Bronchial epithelial cell (primary cell): ENCODE measurements at regions not wholly inside any gene's neighbourhood (a gene's known extent, or its start where the extent isn't known, plus 50 kb on each side); places are given as distances from the start of the nearest gene placed in this dataset.

Experiments used
- DNase-seq: peaks from one replicate; pipeline ENCODE4 v3.0.0-alpha.2; 2010; ENCODE audit warnings: low read depth
- FAIRE-seq: peaks from 2 replicates; lab custom pipeline; 2011; peaks lifted over from hg19 to GRCh38; lab: Jason Lieb, UNC
- H3K27me3 ChIP-seq: 2 replicates; pipeline ENCODE4 v1.5.1; 2011; ENCODE audit warnings: low read length; ENCODE audit not compliant: control insufficient read depth, insufficient read depth
- H3K36me3 ChIP-seq: 2 replicates; pipeline ENCODE4 v1.5.1; 2011; ENCODE audit warnings: low read length; ENCODE audit not compliant: control insufficient read depth, insufficient read depth
- H3K4me3 ChIP-seq: 2 replicates; pipeline ENCODE4 v1.5.1; 2011; ENCODE audit warnings: mild to moderate bottlenecking, low read depth, low read length, control low read depth
- TF ChIP-seq, protein P1 (sequence below): IDR thresholded peaks from 2 replicates; pipeline ENCODE4 v1.5.1; 2011; ENCODE audit warnings: mild to moderate bottlenecking, moderate library complexity, low read length, control low read depth, inconsistent platforms; ENCODE audit not compliant: insufficient read depth, severe bottlenecking

DNA sequence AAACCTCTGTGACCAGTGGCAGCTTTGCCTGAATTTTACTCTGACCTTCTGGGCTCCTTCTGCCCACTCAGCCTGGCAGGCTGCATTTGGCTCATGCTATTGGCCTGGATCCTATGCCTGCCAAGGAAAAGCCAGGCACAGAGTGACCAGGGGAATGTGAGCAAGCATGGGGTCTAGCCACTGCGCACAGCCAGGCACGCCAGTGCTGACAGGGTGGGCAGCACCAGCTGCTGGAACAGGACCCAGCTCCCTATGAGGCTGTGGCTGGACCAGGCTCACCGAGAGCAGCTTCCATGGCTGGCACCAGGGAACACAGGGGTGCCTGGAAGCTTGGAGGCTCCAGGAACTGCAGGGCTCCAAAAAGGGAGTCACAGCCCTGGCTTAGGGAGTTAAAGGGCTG is 311.5 kb upstream of the SYT4 start:
- TF ChIP-seq, protein P1, sequence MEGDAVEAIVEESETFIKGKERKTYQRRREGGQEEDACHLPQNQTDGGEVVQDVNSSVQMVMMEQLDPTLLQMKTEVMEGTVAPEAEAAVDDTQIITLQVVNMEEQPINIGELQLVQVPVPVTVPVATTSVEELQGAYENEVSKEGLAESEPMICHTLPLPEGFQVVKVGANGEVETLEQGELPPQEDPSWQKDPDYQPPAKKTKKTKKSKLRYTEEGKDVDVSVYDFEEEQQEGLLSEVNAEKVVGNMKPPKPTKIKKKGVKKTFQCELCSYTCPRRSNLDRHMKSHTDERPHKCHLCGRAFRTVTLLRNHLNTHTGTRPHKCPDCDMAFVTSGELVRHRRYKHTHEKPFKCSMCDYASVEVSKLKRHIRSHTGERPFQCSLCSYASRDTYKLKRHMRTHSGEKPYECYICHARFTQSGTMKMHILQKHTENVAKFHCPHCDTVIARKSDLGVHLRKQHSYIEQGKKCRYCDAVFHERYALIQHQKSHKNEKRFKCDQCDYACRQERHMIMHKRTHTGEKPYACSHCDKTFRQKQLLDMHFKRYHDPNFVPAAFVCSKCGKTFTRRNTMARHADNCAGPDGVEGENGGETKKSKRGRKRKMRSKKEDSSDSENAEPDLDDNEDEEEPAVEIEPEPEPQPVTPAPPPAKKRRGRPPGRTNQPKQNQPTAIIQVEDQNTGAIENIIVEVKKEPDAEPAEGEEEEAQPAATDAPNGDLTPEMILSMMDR: no peak
- FAIRE-seq (no peak), DNase-seq (no peak)
- H3K36me3 ChIP-seq: no peaks in the 10 kb centered on the region
- no peak overlapping the region for H3K4me3 ChIP-seq
- H3K27me3 ChIP-seq: no peaks in the 10 kb centered on the region

DNA sequence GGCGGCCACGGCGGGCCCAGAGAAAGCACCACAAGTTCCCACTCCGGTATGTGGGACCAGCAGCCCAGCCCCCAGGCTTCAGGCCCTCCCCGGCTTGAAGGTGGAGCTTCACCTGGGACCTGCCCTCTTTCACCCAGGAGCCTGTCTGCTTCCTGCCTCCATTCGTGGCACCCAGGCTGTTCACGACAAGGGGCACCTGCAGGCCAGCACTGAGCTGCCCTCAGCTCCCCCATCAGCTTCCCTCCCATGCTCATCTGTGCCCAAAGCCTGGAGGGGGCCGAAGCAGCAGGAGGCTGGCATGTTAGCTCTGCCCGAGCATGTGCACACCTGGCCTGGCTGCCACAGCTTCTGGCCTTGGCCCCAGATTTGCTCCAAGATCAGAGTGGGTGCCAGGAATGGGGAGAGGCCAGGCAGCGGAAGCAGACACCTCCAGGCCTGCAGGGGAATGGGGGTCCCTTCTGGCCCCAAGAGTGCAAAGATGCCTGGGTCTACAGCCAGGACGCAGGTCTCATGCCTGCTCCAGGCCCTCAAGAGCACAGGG is 312.4 kb upstream of the SYT4 start:
- DNase-seq: no peak
- TF ChIP-seq, protein P1: no peak
- Histone ChIP-seq H3K27me3 (no peaks in the 10 kb centered on the region), H3K4me3 (no peak overlapping the region), H3K36me3 (no peaks in the 10 kb centered on the region)
- FAIRE-seq: no peak

DNA sequence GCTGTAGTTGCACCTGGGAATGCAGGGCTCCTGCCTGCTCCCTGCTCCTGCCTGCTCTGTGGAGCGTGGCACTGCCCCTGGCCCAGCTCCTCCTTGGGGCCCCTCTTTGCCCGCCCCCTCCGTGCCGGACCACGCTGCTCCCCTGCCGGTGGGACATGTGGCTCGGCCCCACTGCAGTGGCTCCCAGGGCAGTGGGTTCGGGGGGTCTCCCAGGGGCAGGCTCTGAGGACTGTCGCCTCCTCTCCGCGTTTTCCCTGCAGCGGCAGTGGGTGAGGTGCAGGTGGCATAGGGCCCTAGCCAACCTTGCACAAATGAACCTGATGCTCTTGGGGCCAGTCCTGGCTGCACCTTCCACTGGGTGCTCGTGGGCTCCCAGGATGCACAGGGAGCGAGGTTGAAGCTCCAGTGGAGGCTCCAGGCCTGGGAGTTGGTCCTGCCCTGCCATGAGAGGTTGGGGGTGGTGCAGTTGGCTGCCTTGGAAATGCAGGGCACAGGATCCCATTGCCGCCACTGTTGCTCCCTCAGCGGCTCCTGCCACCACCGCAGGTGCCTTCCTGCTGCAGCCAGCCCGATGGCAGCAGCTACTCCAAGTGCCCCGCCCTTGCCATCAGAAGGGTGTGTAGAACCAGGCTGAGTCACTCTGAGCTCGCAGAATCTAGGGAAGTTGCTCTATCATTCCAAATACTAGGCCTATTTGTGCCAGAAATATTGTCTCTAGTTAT is 313.1 kb upstream of the SYT4 start:
- DNase-seq: peak; percentile 18
- TF ChIP-seq, protein P1: no peak
- FAIRE-seq: no peak
- Histone ChIP-seq H3K4me3 (no peak overlapping the region), H3K27me3 (no peaks in the 10 kb centered on the region), H3K36me3 (no peaks in the 10 kb centered on the region)

- Histone ChIP-seq H3K27me3 (no peaks in the 10 kb centered on the region), H3K4me3 (no peak overlapping the region), H3K36me3 (no peaks in the 10 kb centered on the region)
- DNase-seq: no peak
- FAIRE-seq: peak; percentile 13
- TF ChIP-seq, protein P1: no peak
These were observed 315.0 kb upstream of the SYT4 start for GRCh38 chr18:43592269-43592668.

DNA sequence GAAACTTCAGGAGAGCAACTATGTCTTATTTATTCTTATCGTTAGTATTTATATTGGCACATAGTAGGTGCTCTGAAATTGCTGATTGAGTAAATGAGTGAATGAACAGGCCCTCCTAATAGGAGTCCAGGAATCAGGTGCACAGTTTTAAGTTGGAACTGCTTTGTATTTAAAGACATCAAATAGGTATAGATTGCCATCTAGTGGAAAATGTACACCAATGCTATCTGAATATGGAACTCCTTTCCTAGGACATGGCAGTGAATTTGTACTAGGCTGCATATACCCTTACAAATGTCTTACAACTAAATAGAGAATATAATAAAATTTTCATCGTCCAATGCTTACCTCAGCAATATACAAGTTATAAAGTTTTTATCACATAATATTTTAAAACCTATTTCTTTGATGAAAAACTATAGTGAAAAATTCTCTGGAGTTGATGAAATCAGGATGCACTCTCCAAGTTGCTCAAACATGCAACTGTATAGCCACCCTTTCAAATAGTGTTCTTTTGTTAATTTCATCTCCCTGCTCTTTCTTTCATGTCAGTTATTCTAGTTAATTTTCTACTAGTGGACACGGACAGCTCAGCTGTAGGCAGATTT is 318.9 kb upstream of the SYT4 start:
- no peak for FAIRE-seq
- TF ChIP-seq, protein P1: peak; percentile 33
- no peaks in the 10 kb centered on the region for H3K36me3 ChIP-seq
- no peak overlapping the region for H3K4me3 ChIP-seq
- H3K27me3 ChIP-seq: no peaks in the 10 kb centered on the region
- DNase-seq: peak; percentile 52
